ENCODE measurements at regions not wholly inside any gene's neighbourhood (a gene's known extent, or its start where the extent isn't known, plus 50 kb on each side); places are given as distances from the start of the nearest gene placed in this dataset.

- no peak overlapping the region for H3K27ac ChIP-seq
- 91 to 92% methylated on average over 6 to 10 of the region's 10 CpGs for WGBS, 2 donors
These were observed 81.4 kb downstream of the TRIM29 start for GRCh38 chr11:120056301-120057027.

GRCh38 chr11:120055646-120056045, 82.3 kb downstream of the TRIM29 start:
- intact Hi-C loops (cut with DNase I): no loop called here
- H3K27me3 ChIP-seq: no peaks in the 10 kb centered on the region

More at GRCh38 chr11:120056301-120057027, 81.4 kb downstream of the TRIM29 start:
- Histone ChIP-seq H3K4me1 (peaks cover 0 to 5% of the 10 kb centered on the region in 2 donors), H3K27me3 (no peaks in the 10 kb centered on the region), H3K4me3 (replicated peaks in 1 of 3) (no peak overlapping the region), H3K36me3 (no peaks in the 10 kb centered on the region), H3K9me3 (no peaks in the 10 kb centered on the region)
- TF ChIP-seq POLR2A (IDR thresholded peaks at IDR 0.05) (no peak), CTCF (IDR thresholded peaks at IDR 0.05) (no peak)
- no peak for DNase-seq
- intact Hi-C loops (cut with DNase I): no loop called here

DNA sequence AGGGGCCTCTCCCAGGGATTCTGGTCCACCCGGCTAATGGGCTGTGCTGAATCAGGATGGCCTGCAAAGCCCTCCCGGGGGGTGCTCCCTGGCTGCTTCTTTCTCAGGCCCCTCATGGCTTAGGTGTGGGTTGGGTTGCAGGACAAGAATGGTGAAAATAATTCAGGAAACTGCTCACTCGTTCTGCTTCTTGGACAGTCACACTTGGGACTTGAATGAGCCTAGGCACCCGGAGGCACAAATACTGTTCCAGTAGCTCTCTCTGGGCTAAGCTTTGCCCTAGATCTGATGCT, 83.2 kb downstream of the TRIM29 start:
- H3K27me3 ChIP-seq: no peaks in the 10 kb centered on the region
- H3K36me3 ChIP-seq: no peaks in the 10 kb centered on the region
- peaks cover 0 to 5% of the 10 kb centered on the region in 2 donors for H3K4me1 ChIP-seq
- TF ChIP-seq CTCF (IDR thresholded peaks at IDR 0.05) (no peak), POLR2A (IDR thresholded peaks at IDR 0.05) (no peak)
- no peaks in the 10 kb centered on the region for H3K9me3 ChIP-seq
- 95% methylated on average over 3 to 4 of the region's 4 CpGs for WGBS, 2 donors
- no peak for DNase-seq
- H3K4me3 ChIP-seq (replicated peaks in 1 of 3): no peak overlapping the region
- H3K27ac ChIP-seq: no peak overlapping the region
- intact Hi-C loops (cut with DNase I): no loop called here

More at GRCh38 chr11:120055646-120056045, 82.3 kb downstream of the TRIM29 start:
- Histone ChIP-seq H3K4me3 (replicated peaks in 1 of 3) (no peak overlapping the region), H3K27ac (no peak overlapping the region), H3K4me1 (peaks cover 0 to 5% of the 10 kb centered on the region in 2 donors), H3K36me3 (no peaks in the 10 kb centered on the region), H3K9me3 (no peaks in the 10 kb centered on the region)
- no peak for TF ChIP-seq CTCF (IDR thresholded peaks at IDR 0.05)
- no peak for TF ChIP-seq POLR2A (IDR thresholded peaks at IDR 0.05)
- no peak for DNase-seq

DNA sequence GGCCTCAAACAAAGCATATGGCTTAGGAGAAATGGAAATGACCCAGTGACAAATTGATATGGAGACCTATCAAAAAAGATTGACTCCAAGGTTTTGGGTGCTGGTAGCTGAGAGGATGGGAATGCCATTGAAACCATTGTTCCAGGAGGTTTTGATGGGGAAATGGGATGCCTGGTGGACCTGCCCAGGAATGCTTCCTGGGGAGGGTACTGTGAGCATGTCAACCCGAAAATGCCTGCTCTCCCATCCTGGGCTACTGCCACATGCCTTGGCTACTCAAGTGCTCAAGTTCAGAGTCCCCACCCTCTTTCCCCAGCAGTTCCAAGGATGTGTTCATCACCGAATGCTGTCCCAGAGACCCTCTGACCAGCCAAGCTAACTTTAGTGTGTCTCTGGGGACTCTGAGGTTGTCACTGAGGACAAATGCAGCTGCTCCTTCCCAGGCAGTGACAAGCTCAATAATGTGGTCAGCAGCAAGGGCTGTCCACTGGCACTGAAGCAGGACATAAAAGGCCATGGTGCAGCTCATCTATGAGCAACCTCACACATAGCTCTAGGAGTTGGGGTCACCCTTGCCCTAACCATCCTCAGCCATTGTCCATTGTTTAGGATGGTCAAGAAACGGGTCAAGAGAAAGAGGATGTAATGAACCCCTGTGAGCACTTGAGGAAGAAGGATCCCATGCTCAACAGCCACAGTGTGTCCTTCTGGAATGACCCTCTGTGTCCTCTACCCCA, 83.7 kb downstream of the TRIM29 start:
- Histone ChIP-seq H3K4me1 (peaks cover 0 to 5% of the 10 kb centered on the region in 2 donors), H3K9me3 (no peaks in the 10 kb centered on the region), H3K36me3 (no peaks in the 10 kb centered on the region), H3K27me3 (no peaks in the 10 kb centered on the region), H3K4me3 (replicated peaks in 1 of 3) (no peak overlapping the region), H3K27ac (no peak overlapping the region)
- TF ChIP-seq CTCF (IDR thresholded peaks at IDR 0.05) (no peak), POLR2A (IDR thresholded peaks at IDR 0.05) (no peak)
- 81 to 84% methylated on average over 3 of the region's 3 CpGs for WGBS, 2 donors
- intact Hi-C loops (cut with DNase I): no loop called here
- no peak for DNase-seq

DNA sequence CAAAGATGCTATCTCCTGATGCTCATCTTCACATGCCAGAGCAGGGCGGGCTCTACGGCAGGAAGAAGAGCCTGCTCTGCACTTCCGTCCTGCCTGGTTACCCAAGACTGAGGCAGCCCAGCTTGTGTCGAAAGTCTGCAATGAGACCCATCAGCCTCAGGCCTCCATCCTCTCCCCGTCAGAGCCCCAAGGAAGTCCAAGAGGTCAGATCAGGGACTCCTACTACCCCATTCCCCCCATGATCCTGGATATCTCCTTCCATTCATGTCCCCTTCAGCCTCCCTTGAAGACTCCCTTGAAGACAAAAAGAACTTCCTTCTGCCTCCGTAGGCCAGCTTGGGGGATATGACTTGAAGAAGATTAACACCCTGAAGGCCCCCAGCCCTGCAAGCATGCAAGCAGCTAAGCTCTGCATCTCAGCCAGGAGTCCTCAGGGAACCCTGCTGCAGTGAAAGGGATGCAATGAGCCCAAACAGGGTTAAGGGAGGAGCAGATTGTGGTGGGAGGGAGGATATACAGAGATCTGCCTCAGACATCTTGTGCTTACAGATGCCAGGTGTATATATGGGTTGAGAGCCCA, 85.6 kb downstream of the TRIM29 start:
- Histone ChIP-seq H3K4me3 (replicated peaks in 1 of 3) (no peak overlapping the region), H3K36me3 (no peaks in the 10 kb centered on the region), H3K27me3 (no peaks in the 10 kb centered on the region), H3K27ac (no peak overlapping the region), H3K9me3 (no peaks in the 10 kb centered on the region), H3K4me1 (no peaks in the 10 kb centered on the region)
- 89 to 91% methylated on average over 6 of the region's 6 CpGs for WGBS, 2 donors
- intact Hi-C loops (cut with DNase I): no loop called here
- DNase-seq: no peak
- TF ChIP-seq POLR2A (IDR thresholded peaks at IDR 0.05) (no peak), CTCF (IDR thresholded peaks at IDR 0.05) (no peak)
